Neural progenitor cell (in vitro differentiated cells): ENCODE measurements at regions not wholly inside any gene's neighbourhood (a gene's known extent, or its start where the extent isn't known, plus 50 kb on each side); places are given as distances from the start of the nearest gene placed in this dataset.

ENCODE experiments used
- EZH2 ChIP-seq: fragments of 200-600 bp; sonication (generic); IDR thresholded peaks from 2 replicates; pipeline ENCODE4 v1.6.1; 2017; ENCODE audit warnings: antibody characterized with exemption, mild to moderate bottlenecking, moderate library complexity
- EZH2phosphoT487 ChIP-seq: fragments of 200-600 bp; sonication (generic); IDR thresholded peaks from 2 replicates; pipeline ENCODE4 v1.6.1; 2017; ENCODE audit warnings: antibody characterized with exemption
- TF ChIP-seq, protein P1 (sequence below): fragments of 200-600 bp; sonication (generic); IDR thresholded peaks from 2 replicates; pipeline ENCODE4 v1.5.1; 2017; ENCODE audit warnings: antibody characterized with exemption, mild to moderate bottlenecking

DNA sequence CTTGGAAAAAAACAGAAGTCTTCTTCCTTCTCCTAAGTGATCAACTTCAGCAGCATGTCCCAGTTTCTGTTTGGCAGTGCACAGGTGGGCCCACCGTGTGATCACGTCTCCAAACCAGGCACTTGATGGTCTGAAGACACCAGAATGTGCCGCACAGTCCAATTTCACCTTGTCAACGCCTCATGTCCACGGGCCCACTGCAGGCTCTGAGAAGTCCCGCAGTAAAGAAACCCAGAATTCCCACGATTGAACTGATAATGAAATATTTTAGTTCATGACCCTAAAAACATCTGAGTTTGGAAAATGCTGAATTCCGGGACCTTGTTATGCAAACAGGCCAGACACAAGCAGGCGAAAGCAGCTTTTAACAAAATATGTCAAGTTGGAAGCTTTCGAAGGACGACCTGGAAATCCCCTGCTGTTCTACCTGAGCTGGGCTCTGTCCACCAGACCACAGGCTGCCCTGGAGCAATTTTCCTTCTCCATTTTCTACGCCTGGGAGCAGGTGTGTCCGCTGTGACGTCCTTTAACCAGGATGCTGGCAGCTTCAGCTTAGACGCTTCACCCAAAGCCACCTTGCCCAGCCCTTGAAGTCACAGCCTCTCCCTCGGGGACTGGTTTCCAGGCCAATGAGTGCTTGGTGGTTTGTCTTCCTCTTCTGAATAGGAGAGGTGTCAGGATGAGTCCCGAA, 167.8 kb upstream of the IQSEC1 start:
- no peak for TF ChIP-seq EZH2
- TF ChIP-seq, protein P1, sequence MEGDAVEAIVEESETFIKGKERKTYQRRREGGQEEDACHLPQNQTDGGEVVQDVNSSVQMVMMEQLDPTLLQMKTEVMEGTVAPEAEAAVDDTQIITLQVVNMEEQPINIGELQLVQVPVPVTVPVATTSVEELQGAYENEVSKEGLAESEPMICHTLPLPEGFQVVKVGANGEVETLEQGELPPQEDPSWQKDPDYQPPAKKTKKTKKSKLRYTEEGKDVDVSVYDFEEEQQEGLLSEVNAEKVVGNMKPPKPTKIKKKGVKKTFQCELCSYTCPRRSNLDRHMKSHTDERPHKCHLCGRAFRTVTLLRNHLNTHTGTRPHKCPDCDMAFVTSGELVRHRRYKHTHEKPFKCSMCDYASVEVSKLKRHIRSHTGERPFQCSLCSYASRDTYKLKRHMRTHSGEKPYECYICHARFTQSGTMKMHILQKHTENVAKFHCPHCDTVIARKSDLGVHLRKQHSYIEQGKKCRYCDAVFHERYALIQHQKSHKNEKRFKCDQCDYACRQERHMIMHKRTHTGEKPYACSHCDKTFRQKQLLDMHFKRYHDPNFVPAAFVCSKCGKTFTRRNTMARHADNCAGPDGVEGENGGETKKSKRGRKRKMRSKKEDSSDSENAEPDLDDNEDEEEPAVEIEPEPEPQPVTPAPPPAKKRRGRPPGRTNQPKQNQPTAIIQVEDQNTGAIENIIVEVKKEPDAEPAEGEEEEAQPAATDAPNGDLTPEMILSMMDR: no peak
- TF ChIP-seq EZH2phosphoT487: no peak
